ENCODE measurements at regions not wholly inside any gene's neighbourhood (a gene's known extent, or its start where the extent isn't known, plus 50 kb on each side); places are given as distances from the start of the nearest gene placed in this dataset.

DNA sequence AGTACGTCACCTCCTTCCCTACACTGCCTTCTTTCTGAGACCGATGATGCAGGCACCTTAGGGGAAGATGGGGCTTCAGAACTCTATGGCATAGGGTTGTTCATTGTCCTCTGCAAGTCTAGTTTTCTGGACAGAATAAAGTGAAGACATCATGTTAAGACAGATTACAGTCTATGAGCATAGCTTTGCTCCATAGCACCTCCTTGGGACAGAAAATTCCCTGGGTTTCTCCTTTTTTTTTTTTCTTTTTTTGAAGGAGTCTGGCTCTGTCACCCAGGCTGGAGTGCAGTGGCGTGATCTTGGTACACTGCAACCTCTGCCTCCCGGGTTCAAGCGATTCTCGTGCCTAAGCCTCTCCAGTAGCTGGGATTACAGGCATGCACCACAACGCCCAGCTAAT is 119.8 kb upstream of the CADM1 start:
- Histone ChIP-seq H3K36me3 (no peaks in the 10 kb centered on the region), H3K9me3 (no peaks in the 10 kb centered on the region), H3K27me3 (no peaks in the 10 kb centered on the region), H3K4me1 (peaks cover 4 to 15% (median 14%) of the 10 kb centered on the region in 3 donors), H3K4me3 (no peak overlapping the region), H3K27ac (no peak overlapping the region)
- DNase-seq = no peak
- TF ChIP-seq, protein P1, sequence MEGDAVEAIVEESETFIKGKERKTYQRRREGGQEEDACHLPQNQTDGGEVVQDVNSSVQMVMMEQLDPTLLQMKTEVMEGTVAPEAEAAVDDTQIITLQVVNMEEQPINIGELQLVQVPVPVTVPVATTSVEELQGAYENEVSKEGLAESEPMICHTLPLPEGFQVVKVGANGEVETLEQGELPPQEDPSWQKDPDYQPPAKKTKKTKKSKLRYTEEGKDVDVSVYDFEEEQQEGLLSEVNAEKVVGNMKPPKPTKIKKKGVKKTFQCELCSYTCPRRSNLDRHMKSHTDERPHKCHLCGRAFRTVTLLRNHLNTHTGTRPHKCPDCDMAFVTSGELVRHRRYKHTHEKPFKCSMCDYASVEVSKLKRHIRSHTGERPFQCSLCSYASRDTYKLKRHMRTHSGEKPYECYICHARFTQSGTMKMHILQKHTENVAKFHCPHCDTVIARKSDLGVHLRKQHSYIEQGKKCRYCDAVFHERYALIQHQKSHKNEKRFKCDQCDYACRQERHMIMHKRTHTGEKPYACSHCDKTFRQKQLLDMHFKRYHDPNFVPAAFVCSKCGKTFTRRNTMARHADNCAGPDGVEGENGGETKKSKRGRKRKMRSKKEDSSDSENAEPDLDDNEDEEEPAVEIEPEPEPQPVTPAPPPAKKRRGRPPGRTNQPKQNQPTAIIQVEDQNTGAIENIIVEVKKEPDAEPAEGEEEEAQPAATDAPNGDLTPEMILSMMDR (IDR thresholded peaks at IDR 0.05) = no peak
- TF ChIP-seq POLR2A (IDR thresholded peaks at IDR 0.05) = no peak
- intact Hi-C loops (cut with DNase I) = no loop called here
- WGBS, 2 donors = 88 to 98% methylated on average over 7 of the region's 7 CpGs

DNA sequence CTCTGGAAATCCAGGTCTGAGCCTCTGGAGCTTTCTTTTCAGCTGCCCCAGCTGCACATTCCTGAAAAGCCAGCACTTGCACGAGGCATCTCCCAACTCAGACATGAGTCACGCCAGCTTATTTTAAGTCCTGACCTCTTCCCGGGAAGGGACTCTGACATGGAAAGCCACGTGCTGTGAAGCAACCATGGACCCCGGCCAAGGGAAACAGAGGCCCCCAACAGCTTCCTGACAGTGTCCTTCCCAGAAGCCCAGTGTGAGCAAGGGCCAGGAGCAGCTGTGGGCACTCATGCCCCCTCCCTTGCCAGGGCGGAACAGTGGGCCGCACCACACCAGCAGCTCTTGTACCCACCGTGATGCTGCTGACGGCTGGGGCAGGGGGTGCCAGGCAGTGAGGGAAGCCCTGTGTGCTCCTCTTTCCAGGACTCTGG is 118.8 kb upstream of the CADM1 start:
- WGBS, 2 donors = 5 to 44% methylated on average over 4 to 6 of the region's 9 CpGs
- DNase-seq = no peak
- Histone ChIP-seq H3K27me3 (no peaks in the 10 kb centered on the region), H3K9me3 (no peaks in the 10 kb centered on the region), H3K4me3 (no peak overlapping the region), H3K4me1 (peaks cover 4 to 15% (median 14%) of the 10 kb centered on the region in 3 donors), H3K36me3 (no peaks in the 10 kb centered on the region), H3K27ac (peak overlapping the region in 3 of 4 donors; percentile 46 to 64 (median 60))
- intact Hi-C loops (cut with DNase I) = no loop called here
- no peak for TF ChIP-seq POLR2A (IDR thresholded peaks at IDR 0.05)
- TF ChIP-seq, protein P1 (IDR thresholded peaks at IDR 0.05) = no peak

DNA sequence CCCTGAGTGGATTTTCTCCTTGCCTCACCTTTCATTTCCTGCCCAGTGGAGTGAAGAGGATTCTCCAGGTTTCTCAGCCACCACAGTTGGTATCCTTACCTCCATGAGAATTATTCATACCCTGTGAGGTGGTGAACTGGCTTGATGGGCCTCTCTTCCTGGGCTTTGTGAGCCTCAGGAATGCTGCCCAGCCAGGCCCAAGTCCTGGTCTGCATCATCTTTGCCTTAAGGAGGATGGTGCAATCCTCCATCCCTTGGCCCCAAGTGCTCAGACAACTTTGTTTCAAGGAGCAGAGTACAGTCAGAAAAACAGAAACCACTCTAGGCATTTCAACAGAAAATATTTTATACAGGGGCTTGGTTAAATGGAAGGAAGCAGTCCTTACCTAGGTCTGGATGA is 114.2 kb upstream of the CADM1 start:
- Histone ChIP-seq H3K27ac (no peak overlapping the region), H3K27me3 (no peaks in the 10 kb centered on the region), H3K36me3 (no peaks in the 10 kb centered on the region), H3K4me1 (peaks cover 4 to 14% (median 13%) of the 10 kb centered on the region in 3 donors), H3K4me3 (no peak overlapping the region), H3K9me3 (no peaks in the 10 kb centered on the region)
- DNase-seq = no peak
- intact Hi-C loops (cut with DNase I) = no loop called here
- TF ChIP-seq POLR2A (IDR thresholded peaks at IDR 0.05) = no peak
- TF ChIP-seq, protein P1 (IDR thresholded peaks at IDR 0.05) = no peak

DNA sequence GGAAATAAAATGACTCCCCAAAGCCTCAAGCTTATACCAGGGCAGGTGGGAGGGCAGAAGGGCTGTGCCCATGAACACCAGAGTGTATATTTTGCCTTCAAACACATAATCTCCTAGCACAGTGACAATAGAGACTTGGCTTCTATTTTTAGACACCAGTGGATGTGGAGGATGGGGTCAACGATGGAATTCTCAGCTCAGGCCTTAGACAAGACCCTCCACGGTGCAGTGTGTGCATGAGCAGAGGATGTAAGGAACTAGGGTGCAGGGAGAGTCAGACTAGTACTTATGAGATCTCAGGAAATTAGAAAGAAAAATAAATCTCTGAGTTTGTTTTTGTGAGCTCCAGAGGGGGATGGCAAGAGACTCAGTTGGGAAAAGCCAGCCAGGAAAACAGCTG is 113.6 kb upstream of the CADM1 start:
- Histone ChIP-seq H3K27me3 (no peaks in the 10 kb centered on the region), H3K27ac (no peak overlapping the region), H3K4me1 (peaks cover 2 to 7% (median 6%) of the 10 kb centered on the region in 3 donors), H3K4me3 (no peak overlapping the region), H3K9me3 (no peaks in the 10 kb centered on the region), H3K36me3 (no peaks in the 10 kb centered on the region)
- TF ChIP-seq, protein P1 (IDR thresholded peaks at IDR 0.05) = no peak
- no peak for TF ChIP-seq POLR2A (IDR thresholded peaks at IDR 0.05)
- no peak for DNase-seq
- WGBS, 2 donors = 42 to 45% methylated on average over 2 of the region's 2 CpGs
- intact Hi-C loops (cut with DNase I) = no loop called here

DNA sequence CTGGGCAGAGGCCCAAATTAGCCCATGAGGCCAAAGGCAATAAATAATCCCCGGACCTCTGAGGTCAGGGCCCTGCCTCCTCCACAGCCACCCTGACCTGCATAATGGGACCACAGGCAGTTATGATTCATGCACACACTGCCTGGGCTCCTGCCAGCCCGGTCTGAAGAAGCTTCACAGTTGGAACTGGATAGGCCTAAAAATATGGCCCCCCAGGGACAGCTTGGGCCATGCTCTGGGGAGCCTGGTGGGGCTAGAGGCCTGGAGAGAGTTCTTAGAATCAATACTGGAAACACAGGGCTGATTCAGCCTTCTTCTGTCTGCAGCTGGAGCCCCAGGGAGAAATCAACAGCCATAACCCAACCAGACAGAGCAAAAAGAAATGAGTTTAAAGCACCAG is 112.8 kb upstream of the CADM1 start:
- intact Hi-C loops (cut with DNase I) = no loop called here
- Histone ChIP-seq H3K36me3 (no peaks in the 10 kb centered on the region), H3K27ac (no peak overlapping the region), H3K4me3 (no peak overlapping the region), H3K4me1 (no peaks in the 10 kb centered on the region), H3K9me3 (no peaks in the 10 kb centered on the region), H3K27me3 (no peaks in the 10 kb centered on the region)
- WGBS, 2 donors = 40% methylated on average over 1 of the region's 2 CpGs; no CpG with 5 or more reads in 1 of the 2 donors
- no peak for TF ChIP-seq POLR2A (IDR thresholded peaks at IDR 0.05)
- TF ChIP-seq, protein P1 (IDR thresholded peaks at IDR 0.05) = no peak
- DNase-seq = no peak

All from esophagus squamous epithelium (tissue), 5 donors.